CD14-positive monocyte (primary cell): ENCODE measurements at regions not wholly inside any gene's neighbourhood (a gene's known extent, or its start where the extent isn't known, plus 50 kb on each side); places are given as distances from the start of the nearest gene placed in this dataset.

Experiments
- DNase-seq, 3 donors: peaks; one replicate each; pipeline ENCODE4 v3.0.0-alpha.2; 2011 to 2022
- H2AFZ ChIP-seq: 2 replicates; pipeline ENCODE4 v1.6.0; 2012; ENCODE audit warnings: mild to moderate bottlenecking, low read depth, low read length, inconsistent platforms; ENCODE audit not compliant: insufficient read depth, poor library complexity, severe bottlenecking
- H3K27ac ChIP-seq, 2 donors: 1 replicate in 1 of 2; 2 replicates in 1 of 2; pipeline ENCODE4 v1.5.1; 2012 to 2013; ENCODE audit warnings: low read length in 2 of 2, control low read depth in 1 of 2, inconsistent platforms in 1 of 2, low read depth in 1 of 2, mild to moderate bottlenecking in 1 of 2
- H3K27me3 ChIP-seq, 2 donors: one replicate each; pipeline versions ENCODE4 v1.6.0 to v1.6.1; 2011 to 2013; ENCODE audit warnings: low read length in 2 of 2; ENCODE audit not compliant: control insufficient read depth in 2 of 2, insufficient read depth in 2 of 2
- H3K36me3 ChIP-seq, 2 donors: replicated peaks in 1 of 2; 1 replicate in 1 of 2; 2 replicates in 1 of 2; pipeline versions ENCODE4 v1.5.1 to v1.6.1; 2012 to 2013; ENCODE audit warnings: low read length in 2 of 2, control low read depth in 1 of 2, inconsistent platforms in 1 of 2, mild to moderate bottlenecking in 1 of 2; ENCODE audit not compliant: insufficient read depth in 2 of 2, control insufficient read depth in 1 of 2
- H3K4me1 ChIP-seq, 2 donors: 1 replicate in 1 of 2; 2 replicates in 1 of 2; pipeline versions ENCODE4 v1.5.1 to v1.6.1; 2012 to 2013; ENCODE audit warnings: low read length in 2 of 2, control low read depth in 1 of 2, inconsistent platforms in 1 of 2, mild to moderate bottlenecking in 1 of 2, moderate library complexity in 1 of 2; ENCODE audit not compliant: insufficient read depth in 2 of 2, control insufficient read depth in 1 of 2
- H3K4me2 ChIP-seq: replicated peaks from 2 replicates; pipeline ENCODE3; 2012; ENCODE audit warnings: low read length, moderate library complexity, mild to moderate bottlenecking; ENCODE audit not compliant: poor library complexity, severe bottlenecking; ENCODE audit errors: extremely low read depth
- H3K4me3 ChIP-seq, 3 experiments: fragments of 200-600 bp in 1 of 3; sonication (generic) in 1 of 3; replicated peaks in 1 of 3; 1 replicate in 2 of 3; 2 replicates in 1 of 3; pipeline ENCODE4 v1.5.1; 2011 to 2013; ENCODE audit warnings: low read length in 3 of 3, mild to moderate bottlenecking in 3 of 3, control low read depth in 2 of 3, low read depth in 2 of 3, inconsistent platforms in 1 of 3, moderate library complexity in 1 of 3
- H3K79me2 ChIP-seq: 2 replicates; pipeline ENCODE4 v1.6.0; 2012; ENCODE audit warnings: mild to moderate bottlenecking, control low read depth, inconsistent platforms, low read length, moderate library complexity; ENCODE audit not compliant: insufficient read depth
- H3K9ac ChIP-seq: 2 replicates; pipeline ENCODE4 v1.6.0; 2017; ENCODE audit warnings: low read length, mild to moderate bottlenecking; ENCODE audit not compliant: insufficient read depth, poor library complexity, severe bottlenecking
- H3K9me3 ChIP-seq, 2 donors: replicated peaks in 1 of 2; 1 replicate in 1 of 2; 2 replicates in 1 of 2; pipeline versions ENCODE4 v1.5.1 to v1.6.1; 2012 to 2013; ENCODE audit warnings: low read length in 2 of 2, control low read depth in 1 of 2; ENCODE audit not compliant: control insufficient read depth in 1 of 2, insufficient read depth in 1 of 2
- H4K20me1 ChIP-seq: 2 replicates; pipeline ENCODE4 v1.6.0; 2012; ENCODE audit warnings: mild to moderate bottlenecking, low read length, control low read depth, moderate library complexity; ENCODE audit not compliant: insufficient read depth
- H3K27ac Mint-ChIP-seq, 7 donors: one replicate each; pipeline ENCODE4 v1.8.0; 2020; ENCODE audit warnings: mild to moderate bottlenecking in 7 of 7, mixed read lengths in 7 of 7, moderate library complexity in 6 of 7, inconsistent platforms in 2 of 7
- H3K27me3 Mint-ChIP-seq, 3 donors: one replicate each; pipeline ENCODE4 v1.8.0; 2021 to 2022; ENCODE audit warnings: low read depth in 3 of 3, mild to moderate bottlenecking in 3 of 3, mixed read lengths in 3 of 3, moderate library complexity in 3 of 3, inconsistent platforms in 1 of 3
- H3K36me3 Mint-ChIP-seq, 2 donors: one replicate each; pipeline ENCODE4 v1.8.0; 2020; ENCODE audit warnings: mixed read lengths in 2 of 2, inconsistent platforms in 1 of 2, mild to moderate bottlenecking in 1 of 2
- H3K4me1 Mint-ChIP-seq: one replicate; pipeline ENCODE4 v1.8.0; 2020; ENCODE audit warnings: mild to moderate bottlenecking, mixed read lengths
- H3K4me3 Mint-ChIP-seq, 2 donors: one replicate each; pipeline ENCODE4 v1.8.0; 2020; ENCODE audit warnings: mild to moderate bottlenecking in 2 of 2, mixed read lengths in 2 of 2, moderate library complexity in 1 of 2
- H3K9me3 Mint-ChIP-seq, 7 donors: one replicate each; pipeline ENCODE4 v1.8.0; 2020 to 2022; ENCODE audit warnings: mixed read lengths in 7 of 7, mild to moderate bottlenecking in 6 of 7, moderate library complexity in 6 of 7, inconsistent platforms in 2 of 7
- CTCF ChIP-seq: fragments of 200-600 bp; IDR thresholded peaks from one replicate; pipeline ENCODE4 v1.8.0; 2022; ENCODE audit warnings: antibody characterized with exemption, mild to moderate bottlenecking
- WGBS: methylation state at CpG from one replicate; pipeline ENCODE4 v1.1.5; 2013; ENCODE audit warnings: missing lambda C conversion rate; ENCODE audit not compliant: insufficient coverage; 5-methylcytosine and 5-hydroxymethylcytosine counted together
- intact Hi-C, 2 donors: fragments of 100-400 bp; cut with micrococcal nuclease; formaldehyde crosslinking; loops; one replicate each; pipeline versions ENCODE4 v1.15.0 to v1.15.1; 2023

GRCh38 chr9:115230924-115231515, 113.1 kb upstream of the TNC start:
- H3K4me1 Mint-ChIP-seq, result no peaks in the 10 kb centered on the region
- intact Hi-C loops, result no loop called here
- no peak overlapping the region for H3K9ac ChIP-seq
- no peak overlapping the region for H3K4me3 ChIP-seq
- H3K9me3 ChIP-seq, result no peaks in the 10 kb centered on the region
- 80% methylated on average over 1 of the region's 3 CpGs for WGBS
- no peak overlapping the region for H3K27ac Mint-ChIP-seq
- no peak for DNase-seq
- H3K9me3 Mint-ChIP-seq, result peaks cover 0 to 5% (median 2%) of the 10 kb centered on the region in 7 donors
- no peaks in the 10 kb centered on the region for H3K36me3 Mint-ChIP-seq
- H3K4me2 ChIP-seq, result no peak overlapping the region
- H4K20me1 ChIP-seq, result no peaks in the 10 kb centered on the region
- no peak overlapping the region for H3K27ac ChIP-seq
- H3K36me3 ChIP-seq, result no peaks in the 10 kb centered on the region
- H3K4me3 Mint-ChIP-seq, result no peak overlapping the region
- H3K79me2 ChIP-seq, result no peaks in the 10 kb centered on the region
- no peaks in the 10 kb centered on the region for H3K27me3 ChIP-seq
- no peaks in the 10 kb centered on the region for H3K4me1 ChIP-seq
- H2AFZ ChIP-seq, result no peak overlapping the region
- no peak for TF ChIP-seq CTCF
- peaks cover 0 to 2% (median 1%) of the 10 kb centered on the region in 3 donors for H3K27me3 Mint-ChIP-seq

GRCh38 chr9:115232181-115232774, 114.3 kb upstream of the TNC start:
- Histone ChIP-seq H4K20me1 (no peaks in the 10 kb centered on the region), H3K4me2 (no peak overlapping the region), H3K27ac (no peak overlapping the region), H3K9me3 (peaks cover 0 to 3% of the 10 kb centered on the region in 2 donors), H3K4me3 (no peak overlapping the region), H3K79me2 (no peaks in the 10 kb centered on the region), H3K36me3 (no peaks in the 10 kb centered on the region), H3K27me3 (no peaks in the 10 kb centered on the region), H3K9ac (no peak overlapping the region), H3K4me1 (no peaks in the 10 kb centered on the region), H2AFZ (no peak overlapping the region)
- Mint-ChIP-seq H3K36me3 (no peaks in the 10 kb centered on the region), H3K27me3 (peaks cover 0 to 2% (median 1%) of the 10 kb centered on the region in 3 donors), H3K4me1 (no peaks in the 10 kb centered on the region), H3K9me3 (peaks cover 0 to 5% (median 2%) of the 10 kb centered on the region in 7 donors), H3K4me3 (no peak overlapping the region), H3K27ac (no peak overlapping the region)
- no peak for TF ChIP-seq CTCF
- no peak for DNase-seq
- intact Hi-C loops, result no loop called here
